GM18511 (cell line): ENCODE measurements at regions not wholly inside any gene's neighbourhood (a gene's known extent, or its start where the extent isn't known, plus 50 kb on each side); places are given as distances from the start of the nearest gene placed in this dataset.

ENCODE experiments used
- ATAC-seq: cut with Tn5 transposase; IDR thresholded peaks from one replicate; pipeline ENCODE4 v1.9.1; 2021; ENCODE audit warnings: mild to moderate bottlenecking, moderate library complexity; ENCODE audit not compliant: unreplicated experiment

- no peak for ATAC-seq
Measured at GRCh38 chr16:85306793-85307551, 194.7 kb upstream of the CIBAR2 start.

- no peak for ATAC-seq
Measured at GRCh38 chr16:85307552-85308364, 195.5 kb upstream of the CIBAR2 start.

- no peak for ATAC-seq
Measured at GRCh38 chr16:85308611-85309540, 196.6 kb upstream of the CIBAR2 start.

DNA sequence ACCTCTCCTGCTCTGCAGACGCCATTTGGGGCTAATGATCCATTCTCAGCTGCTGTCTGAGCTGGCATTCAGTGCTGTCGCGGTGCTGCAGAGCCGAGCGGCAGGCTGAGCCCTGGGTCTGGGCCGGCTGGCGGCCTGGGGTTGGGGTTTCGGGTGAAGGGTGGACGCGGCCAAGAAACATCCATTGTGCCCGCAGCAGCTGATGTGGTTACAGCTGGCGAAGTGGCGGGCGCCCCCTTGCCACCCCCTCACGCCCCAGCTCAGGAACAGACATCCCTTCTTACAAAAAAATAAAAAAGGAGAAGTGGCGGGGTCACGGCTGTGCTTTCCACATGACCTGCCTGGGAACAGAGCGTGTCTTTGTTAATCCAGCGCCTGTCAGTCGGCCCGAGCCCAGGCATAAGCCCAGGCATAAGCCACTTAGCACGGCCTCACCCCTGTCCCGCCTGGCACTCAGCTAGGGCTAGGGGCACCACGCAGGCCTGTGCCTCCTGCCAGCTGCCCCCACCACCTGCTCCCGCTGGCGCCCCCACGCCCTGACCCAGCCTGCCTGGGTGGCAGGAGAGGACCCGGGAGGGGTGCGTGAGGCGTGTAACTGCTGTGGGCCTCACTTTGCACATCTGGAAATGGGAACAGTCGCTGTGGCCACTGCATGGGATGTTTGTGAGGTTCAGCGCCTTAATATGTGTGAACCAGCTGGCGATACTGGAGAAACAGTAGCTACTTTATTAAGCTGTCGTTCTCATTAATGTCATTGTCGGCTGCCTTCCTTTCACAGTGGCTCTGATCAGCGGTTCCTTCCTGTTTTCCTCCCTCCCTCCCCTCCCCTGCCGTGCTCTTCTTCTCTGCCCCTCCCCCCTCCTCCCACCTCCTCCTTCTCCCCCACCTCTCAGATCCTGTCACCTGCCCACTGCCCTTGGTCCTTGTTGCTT lies 197.7 kb upstream of the CIBAR2 start:
- no peak for ATAC-seq

DNA sequence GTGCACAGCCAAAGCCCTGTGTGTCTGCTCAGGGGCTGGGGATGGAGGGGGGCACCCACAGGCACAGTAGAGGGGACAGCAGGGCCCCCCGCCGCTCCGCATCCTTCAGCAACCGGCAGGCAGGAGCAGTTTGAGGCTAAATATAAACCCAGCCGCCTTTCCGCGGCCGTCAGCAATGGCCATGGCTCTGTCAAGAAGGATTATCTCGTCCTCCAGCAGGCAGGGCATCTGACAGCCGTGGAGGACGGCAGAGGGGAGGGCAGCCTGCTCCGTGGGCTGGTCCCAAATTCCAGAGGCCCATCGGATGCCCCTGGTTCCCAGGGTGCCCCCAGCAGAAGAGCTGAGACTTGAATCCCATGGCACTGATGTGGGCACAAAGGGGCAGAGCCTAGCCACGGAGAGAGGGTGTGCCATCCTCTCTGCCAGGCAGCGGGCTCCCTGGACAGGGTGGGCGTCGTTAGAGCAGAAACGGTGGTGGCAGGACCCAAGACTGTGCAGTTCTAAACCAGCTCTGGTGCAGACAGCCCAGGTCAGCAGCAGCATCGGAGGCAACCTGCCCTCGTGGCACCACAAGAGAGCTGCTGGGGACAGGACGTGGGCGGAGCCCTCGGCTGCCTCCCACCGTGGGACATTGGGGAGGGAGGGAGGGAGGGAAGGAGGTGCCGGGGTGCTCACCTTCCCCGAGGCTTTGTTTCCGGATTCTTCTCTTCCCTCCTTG lies 198.8 kb upstream of the CIBAR2 start:
- ATAC-seq: no peak

GRCh38 chr16:85311741-85312140 lies 199.5 kb upstream of the CIBAR2 start:
- ATAC-seq: no peak

DNA sequence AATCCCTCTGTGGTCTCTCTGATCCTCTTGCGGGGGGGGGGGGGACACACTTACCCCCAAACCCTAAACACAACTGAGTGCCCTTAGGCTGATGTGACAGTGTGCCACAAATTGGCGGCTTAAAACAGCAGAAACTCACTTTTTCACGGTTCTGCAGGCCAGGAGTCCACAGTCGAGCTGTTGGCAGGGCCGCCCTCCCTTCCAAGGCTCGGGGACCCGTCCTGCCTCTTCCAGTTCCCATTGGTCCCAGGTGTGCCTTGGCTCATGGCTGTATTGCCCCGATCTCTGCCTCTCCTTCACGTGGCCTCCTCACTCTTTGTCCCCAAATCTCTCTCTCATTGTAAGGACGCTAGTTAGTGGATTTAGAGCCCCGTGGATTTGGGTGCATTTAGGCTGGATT lies 199.9 kb upstream of the CIBAR2 start:
- ATAC-seq: no peak

GRCh38 chr16:85312642-85313525 lies 200.6 kb upstream of the CIBAR2 start:
- no peak for ATAC-seq

DNA sequence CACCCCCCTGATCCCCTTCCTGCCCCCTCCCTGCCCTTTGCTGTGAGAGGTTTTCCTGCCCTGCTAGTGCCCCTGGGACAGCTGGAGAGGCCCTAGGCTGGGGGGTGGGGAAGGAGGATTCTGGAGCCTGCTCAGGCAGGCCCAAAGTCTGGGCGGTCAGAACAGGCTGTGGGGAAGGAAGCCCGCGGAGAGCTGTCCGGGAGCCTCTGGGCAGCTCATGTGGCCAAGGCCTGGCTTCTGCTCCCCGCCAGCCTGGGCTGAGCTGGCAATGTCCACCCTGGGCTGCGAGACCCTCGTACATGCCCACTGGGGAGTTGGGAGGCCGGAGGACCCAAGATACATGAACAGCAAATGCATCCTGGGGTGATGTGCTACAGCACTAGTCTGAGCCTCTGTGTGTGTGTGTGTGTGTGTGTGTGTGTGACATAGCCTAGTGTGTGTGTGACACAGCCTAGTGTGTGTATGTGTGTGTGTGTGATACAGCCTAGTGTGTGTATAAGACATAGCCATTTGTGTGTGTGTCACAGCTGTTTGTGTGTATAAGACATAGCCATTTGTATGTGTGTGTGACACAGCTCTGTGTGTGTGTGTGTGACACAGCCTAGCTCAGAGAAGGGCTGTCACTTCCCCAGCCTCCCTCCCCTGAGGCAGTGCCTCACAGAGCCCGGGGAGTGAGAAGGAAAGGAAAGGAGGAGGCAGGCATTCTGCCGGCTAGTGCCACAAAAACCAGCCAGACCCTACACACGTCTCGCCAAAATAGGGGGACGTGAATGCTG lies 201.4 kb upstream of the CIBAR2 start:
- ATAC-seq: no peak

DNA sequence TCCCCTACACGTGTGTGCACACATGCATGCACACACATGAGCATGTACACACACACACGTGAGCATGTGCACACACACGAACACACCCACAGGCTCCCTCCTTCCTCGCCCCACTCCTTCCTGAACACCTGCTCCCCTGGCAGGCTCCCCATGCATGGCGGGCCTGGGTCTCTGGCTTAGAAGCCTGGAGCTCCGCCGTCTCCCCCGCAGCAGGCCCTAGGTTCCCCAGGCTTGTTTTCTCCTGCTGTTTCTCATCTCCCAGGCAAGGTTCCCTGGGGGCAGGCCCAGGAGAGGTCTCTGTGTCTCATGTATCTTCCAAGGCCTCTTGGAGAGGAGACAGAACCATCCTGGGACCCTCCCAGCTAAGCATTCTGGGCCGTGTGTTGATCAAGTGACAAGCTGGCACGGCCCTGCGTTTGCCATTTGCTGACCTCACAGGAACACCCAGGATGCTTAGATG lies 202.3 kb upstream of the CIBAR2 start:
- no peak for ATAC-seq

- no peak for ATAC-seq
Measured at GRCh38 chr16:85315866-85316265, 203.6 kb upstream of the CIBAR2 start.

GRCh38 chr16:85316321-85316919 lies 204.1 kb upstream of the CIBAR2 start:
- ATAC-seq: no peak

DNA sequence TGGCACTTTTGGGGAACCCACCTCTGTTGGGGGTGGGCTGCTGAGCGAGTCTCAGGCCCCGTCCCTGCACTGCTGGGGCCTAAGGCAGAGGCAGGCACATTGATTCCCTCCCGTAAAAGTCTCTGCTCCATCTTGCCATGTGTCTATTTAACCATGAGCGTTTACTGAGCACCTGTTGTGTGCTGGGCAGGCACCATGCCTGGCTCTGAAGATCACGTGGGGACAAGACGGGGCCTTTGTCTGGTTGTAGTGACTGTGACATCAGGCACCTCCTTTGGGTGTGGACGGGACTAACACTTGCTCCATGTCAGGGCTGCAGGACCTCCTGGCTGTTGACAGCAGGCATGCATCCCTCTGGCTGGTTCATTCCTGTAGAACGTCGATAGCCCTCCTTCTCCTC lies 204.7 kb upstream of the CIBAR2 start:
- ATAC-seq: no peak

DNA sequence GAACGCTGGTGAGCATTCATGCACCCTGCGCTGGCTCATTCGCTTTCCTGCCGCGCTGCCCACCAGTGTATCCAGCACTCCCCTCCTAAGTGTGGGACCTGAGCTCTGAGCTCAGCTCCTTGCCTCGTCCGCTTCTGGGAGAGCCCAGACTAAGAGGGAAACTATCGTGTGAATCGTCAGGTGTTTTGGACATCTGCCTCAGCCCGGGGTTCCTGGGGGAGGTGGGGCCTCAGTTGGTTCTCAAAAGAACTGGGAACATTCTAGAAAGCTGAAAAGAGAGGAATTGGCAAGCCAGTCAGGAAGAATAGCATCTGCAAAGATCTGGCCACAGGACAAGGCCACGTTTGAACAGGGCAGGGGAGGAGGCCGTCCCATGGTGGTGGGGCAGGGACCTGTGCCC lies 205.4 kb upstream of the CIBAR2 start:
- ATAC-seq: no peak

GRCh38 chr16:85319208-85319983 lies 207.1 kb upstream of the CIBAR2 start:
- no peak for ATAC-seq

- no peak for ATAC-seq
Measured at GRCh38 chr16:85319984-85320440, 207.7 kb upstream of the CIBAR2 start.
